ENCODE measurements at regions not wholly inside any gene's neighbourhood (a gene's known extent, or its start where the extent isn't known, plus 50 kb on each side); places are given as distances from the start of the nearest gene placed in this dataset.
A peak's percentile ranks its signal among the peaks of the same experiment; 100 is the strongest.
"Not testable (repeated sequence)": the region's sequence is repeated elsewhere in the genome, so short reads cannot be mapped to it uniquely, and the experiment has no call there.

- no peak for DNase-seq
- no peak overlapping the region for H3K27ac ChIP-seq
- no peak for TF ChIP-seq CTCF (IDR thresholded peaks at IDR 0.05 in 8 of 11, conservative IDR thresholded peaks at IDR 0.05 in 3 of 11)
- TF ChIP-seq POLR2AphosphoS5 (IDR thresholded peaks at IDR 0.05) = no peak
- no peak for TF ChIP-seq POLR2A (IDR thresholded peaks at IDR 0.05)
Measured at GRCh38 chr2:37802211-37802752, 122.8 kb upstream of the RMDN2 start.

GRCh38 chr2:37802899-37803379 is 122.1 kb upstream of the RMDN2 start:
- Histone ChIP-seq H3K36me3 (no peaks in the 10 kb centered on the region), H3K4me1 (peaks cover 0 to 11% (median 9%) of the 10 kb centered on the region in 6 donors), H3K27ac (no peak overlapping the region), H3K4me3 (no peak overlapping the region), H3K27me3 (replicated peaks in 1 of 7) (no peaks in the 10 kb centered on the region), H3K9me3 (no peaks in the 10 kb centered on the region)
- intact Hi-C loops (cut with DNase I; ENCODE audit: low total_unique reads) = no loop called here
- no peak for DNase-seq
- TF ChIP-seq POLR2AphosphoS5 (IDR thresholded peaks at IDR 0.05) (no peak), CTCF (IDR thresholded peaks at IDR 0.05 in 8 of 11, conservative IDR thresholded peaks at IDR 0.05 in 3 of 11) (no peak), POLR2A (IDR thresholded peaks at IDR 0.05) (no peak)

More at GRCh38 chr2:37802211-37802752, 122.8 kb upstream of the RMDN2 start:
- H3K36me3 ChIP-seq = no peaks in the 10 kb centered on the region
- peaks cover 0 to 17% (median 11%) of the 10 kb centered on the region in 6 donors for H3K4me1 ChIP-seq
- 75 to 88% (median 78%) methylated on average over 4 of the region's 4 CpGs for WGBS, 5 donors
- no peaks in the 10 kb centered on the region for H3K27me3 ChIP-seq (replicated peaks in 1 of 7)
- intact Hi-C loops (cut with DNase I; ENCODE audit: low total_unique reads) = no loop called here
- no peak overlapping the region for H3K4me3 ChIP-seq
- H3K9me3 ChIP-seq = no peaks in the 10 kb centered on the region

DNA sequence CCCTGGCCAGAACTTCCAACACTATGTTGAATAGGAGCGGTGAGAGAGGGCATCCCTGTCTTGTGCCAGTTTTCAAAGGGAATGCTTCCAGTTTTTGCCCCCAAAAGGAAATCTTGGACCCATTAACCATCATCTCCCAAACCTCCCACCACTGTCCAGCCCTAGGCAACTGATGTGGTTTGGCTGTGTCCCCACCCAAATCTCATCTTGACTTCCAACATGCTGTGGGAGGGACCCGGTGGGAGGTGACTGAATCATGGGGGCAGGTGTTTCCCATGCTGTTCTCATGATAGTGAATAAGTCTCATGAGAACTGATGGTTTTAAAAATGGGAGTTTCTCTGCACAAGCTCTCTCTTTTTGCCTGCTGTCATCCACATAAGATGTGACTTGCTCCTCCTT is 119.1 kb upstream of the RMDN2 start:
- H3K27me3 ChIP-seq (replicated peaks in 1 of 7); H3K4me1 ChIP-seq; DNase-seq; H3K27ac ChIP-seq; H3K36me3 ChIP-seq; intact Hi-C loops (cut with DNase I; ENCODE audit: low total_unique reads); H3K9me3 ChIP-seq; H3K4me3 ChIP-seq: not testable (repeated sequence)
- 69 to 89% (median 82%) methylated on average over 2 of the region's 2 CpGs for WGBS, 5 donors

- 31 to 61% (median 36%) methylated on average over 1 of the region's 1 CpG for WGBS, 5 donors
- TF ChIP-seq POLR2A (IDR thresholded peaks at IDR 0.05) = no peak
- TF ChIP-seq CTCF (IDR thresholded peaks at IDR 0.05 in 8 of 11, conservative IDR thresholded peaks at IDR 0.05 in 3 of 11) = peak in 8 of 11 experiments; percentile 14 to 47 (median 34)
- no peak for DNase-seq
- Histone ChIP-seq H3K36me3 (no peaks in the 10 kb centered on the region), H3K9me3 (no peaks in the 10 kb centered on the region), H3K4me1 (peaks cover 0 to 7% (median 0%) of the 10 kb centered on the region in 6 donors), H3K27ac (no peak overlapping the region), H3K4me3 (no peak overlapping the region), H3K27me3 (replicated peaks in 1 of 7) (no peaks in the 10 kb centered on the region)
- intact Hi-C loops (cut with DNase I; ENCODE audit: low total_unique reads) = no loop called here
Measured at GRCh38 chr2:37809525-37809924, 115.6 kb upstream of the RMDN2 start.
